K562 (cell line): ENCODE measurements at regions not wholly inside any gene's neighbourhood (a gene's known extent, or its start where the extent isn't known, plus 50 kb on each side); places are given as distances from the start of the nearest gene placed in this dataset.

ENCODE experiments used
- ATAC-seq: fragments of 200-7000 bp; cut with Tn5 transposase; 3 replicates; pipeline ENCODE4 v1.9.1; 2020; ENCODE audit warnings: moderate library complexity
- BruUV-seq: library from RNA; stranded (reverse); fragments of 400-500 nt; replicated peaks from 2 replicates; lab custom pipeline; 2021; lab: Mats Ljungman, UMichigan
- CTCF ChIA-PET: fragments of 300-600 bp; formaldehyde crosslinking; extraction: SDS; loops from one replicate; lab custom pipeline; 2021; ENCODE audit warnings: low intra/inter-chr PET ratio; lab: Yijun Ruan, JAX
- POLR2A ChIA-PET: fragments of 300-600, 350-650 bp; sonication (Branson Sonifier 250); formaldehyde crosslinking; extraction: SDS; loops from one replicate; lab custom pipeline; 2021; ENCODE audit warnings: antibody characterized with exemption, inconsistent platforms; lab: Yijun Ruan, JAX
- DNase-seq, 4 experiments: peaks; one replicate each; pipeline versions ENCODE4 v3.0.0 to v3.0.0-alpha.2; 2011 to 2018; ENCODE audit warnings: low spot score in 3 of 4, mixed read lengths in 3 of 4; ENCODE audit errors: extremely low read depth in 1 of 4
- FAIRE-seq: peaks from 2 replicates; lab custom pipeline; 2011; peaks lifted over from hg19 to GRCh38; lab: Jason Lieb, UNC
- H2AFZ ChIP-seq: 2 replicates; pipeline ENCODE4 v1.6.0; 2011; ENCODE audit warnings: low read depth, low read length, control low read depth, inconsistent platforms
- H3K27ac ChIP-seq: fragments of 200-600 bp; 3 replicates; pipeline ENCODE4 v1.8.0; 2011; ENCODE audit warnings: low read depth, mild to moderate bottlenecking, control low read depth, inconsistent platforms, low read length, moderate library complexity, mixed read lengths; ENCODE audit errors: extremely low read depth
- H3K27me3 ChIP-seq, 2 experiments: fragments of 300-600 bp in 1 of 2; 2 replicates in 1 of 2; 3 replicates in 1 of 2; pipeline versions ENCODE4 v1.6.0 to v1.8.0; 2011; ENCODE audit warnings: inconsistent platforms in 2 of 2, low read length in 2 of 2, mild to moderate bottlenecking in 1 of 2, mixed read lengths in 1 of 2, moderate library complexity in 1 of 2; ENCODE audit not compliant: control insufficient read depth in 2 of 2, insufficient read depth in 2 of 2
- H3K36me3 ChIP-seq: fragments of 300-600 bp; 3 replicates; pipeline ENCODE4 v1.8.0; 2011; ENCODE audit warnings: mild to moderate bottlenecking, low read length, inconsistent platforms; ENCODE audit not compliant: control insufficient read depth, insufficient read depth
- H3K4me1 ChIP-seq, 2 experiments: fragments of 200-600 bp in 1 of 2; replicated peaks in 1 of 2; 2 replicates in 1 of 2; 3 replicates in 1 of 2; pipeline versions ENCODE4 v1.5.1 to v1.8.0; 2011; ENCODE audit warnings: inconsistent platforms in 2 of 2, low read length in 2 of 2, mild to moderate bottlenecking in 1 of 2, mixed read lengths in 1 of 2, moderate library complexity in 1 of 2; ENCODE audit not compliant: control insufficient read depth in 2 of 2, insufficient read depth in 2 of 2
- H3K4me2 ChIP-seq: 2 replicates; pipeline ENCODE4 v1.6.1; 2011; ENCODE audit warnings: low read length, control low read depth, inconsistent platforms, mixed read lengths; ENCODE audit not compliant: insufficient read depth
- H3K4me3 ChIP-seq: fragments of 200-600 bp; sonication (generic), shearing (Covaris generic); 2 replicates; pipeline ENCODE4 v1.5.1; 2016; ENCODE audit warnings: control low read depth, inconsistent platforms
- H3K79me2 ChIP-seq: fragments of 200-600 bp; 3 replicates; pipeline ENCODE4 v1.8.0; 2011; ENCODE audit warnings: low read length, inconsistent platforms; ENCODE audit not compliant: control insufficient read depth, insufficient read depth
- H3K9ac ChIP-seq, 2 experiments: 2 replicates each; pipeline versions ENCODE4 v1.6.0 to v1.6.1; 2011; ENCODE audit warnings: low read depth in 2 of 2, low read length in 2 of 2, control low read depth in 1 of 2, inconsistent platforms in 1 of 2, mild to moderate bottlenecking in 1 of 2, mixed read lengths in 1 of 2; ENCODE audit not compliant: insufficient read depth in 1 of 2
- H3K9me1 ChIP-seq: one replicate; pipeline ENCODE4 v1.6.0; 2011; ENCODE audit warnings: inconsistent platforms, mild to moderate bottlenecking, low read length, moderate library complexity; ENCODE audit not compliant: control insufficient read depth, insufficient read depth
- H3K9me3 ChIP-seq: replicated peaks from 2 replicates; pipeline ENCODE4 v1.5.1; 2011; ENCODE audit warnings: low read depth, low read length, inconsistent platforms; ENCODE audit not compliant: control insufficient read depth, insufficient read depth
- H4K20me1 ChIP-seq: replicated peaks from 2 replicates; pipeline ENCODE4 v1.6.1; 2011; ENCODE audit warnings: low read length, inconsistent platforms, mixed read lengths; ENCODE audit not compliant: control insufficient read depth, insufficient read depth
- BRF1 ChIP-seq: IDR thresholded peaks from 3 replicates; pipeline ENCODE4 v1.6.1; 2011; ENCODE audit warnings: borderline replicate concordance, mild to moderate bottlenecking; ENCODE audit not compliant: insufficient read length; ENCODE audit errors: extremely low read depth
- CREB3L1 ChIP-seq: fragments of 450-650 bp; IDR thresholded peaks from 2 replicates; pipeline ENCODE4 v1.6.1; 2014; ENCODE audit warnings: low read depth, mild to moderate bottlenecking, moderate library complexity, borderline replicate concordance
- CSDE1 ChIP-seq, 2 experiments: fragments of 450-650 bp; IDR thresholded peaks; 2 replicates each; pipeline ENCODE4 v1.6.1; 2016; ENCODE audit warnings: mild to moderate bottlenecking in 1 of 2
- FOXP1 ChIP-seq: sonication (generic); formaldehyde crosslinking; IDR thresholded peaks from 2 replicates; pipeline ENCODE4 v1.8.0; 2022; ENCODE audit warnings: mild to moderate bottlenecking, missing genetic modification reagents
- GATAD2B ChIP-seq: fragments of 450-650 bp; IDR thresholded peaks from 2 replicates; pipeline ENCODE4 v1.6.1; 2017; ENCODE audit warnings: mild to moderate bottlenecking, borderline replicate concordance
- PTRF ChIP-seq: fragments of 450-650 bp; IDR thresholded peaks from 2 replicates; pipeline ENCODE4 v1.6.1; 2016; ENCODE audit warnings: mild to moderate bottlenecking, missing genetic modification characterization, missing compliant biosample characterization
- ZBTB49 ChIP-seq: sonication (generic); formaldehyde crosslinking; IDR thresholded peaks from 2 replicates; pipeline ENCODE4 v1.8.0; 2022; ENCODE audit warnings: missing genetic modification reagents, mild to moderate bottlenecking, borderline replicate concordance
- ZBTB9 ChIP-seq: fragments of 450-650 bp; formaldehyde crosslinking; IDR thresholded peaks from 2 replicates; pipeline ENCODE4 v1.4.0; 2020; ENCODE audit warnings: mild to moderate bottlenecking, moderate library complexity
- WGBS: fragments of 100-300 bp; shearing (Covaris generic); methylation state at CpG from one replicate; pipeline ENCODE4 v1.1.6; 2016; ENCODE audit warnings: low coverage, mixed read lengths; ENCODE audit not compliant: insufficient coverage; ENCODE audit errors: missing lambda C conversion rate; 5-methylcytosine and 5-hydroxymethylcytosine counted together
- in situ Hi-C: fragments of 300-500 bp; cut with MboI; formaldehyde crosslinking; loops from 4 replicates; pipeline ENCODE4 v1.15.0; 2018; ENCODE audit warnings: inconsistent platforms, mixed read lengths
- intact Hi-C: fragments of 100-400 bp; cut with micrococcal nuclease; formaldehyde crosslinking; loops from 2 replicates; pipeline ENCODE4 v1.14.2; 2022

GRCh38 chr9:106526716-106527204, 336.2 kb upstream of the ZNF462 start:
- H3K27me3 ChIP-seq: no peaks in the 10 kb centered on the region
- H4K20me1 ChIP-seq: no peaks in the 10 kb centered on the region
- H3K9me3 ChIP-seq: no peaks in the 10 kb centered on the region
- POLR2A ChIA-PET: no interaction called here
- TF ChIP-seq ZBTB9 (CRISPR knock-in tag) (no peak), CREB3L1 (no peak), GATAD2B (no peak), PTRF (tag) (no peak), FOXP1 (CRISPR knock-in tag) (no peak), ZBTB49 (no peak), CSDE1 (IDR thresholded peaks at IDR 0.05) (no peak), BRF1 (no peak)
- TF ChIP-seq, all 486 proteins: peak for 0
- no peaks in the 10 kb centered on the region for H3K4me1 ChIP-seq
- WGBS: 0% methylated on average over 2 of the region's 2 CpGs
- CTCF ChIA-PET: interaction anchor here (0.7 kb wide), 1 partner anchor 392 kb away, joined by 3 read pairs; no protein-coding TSS in a partner anchor
- no peak for DNase-seq
- H3K9ac ChIP-seq: no peak overlapping the region
- H3K27ac ChIP-seq: no peak overlapping the region
- FAIRE-seq: no peak
- no peak for ATAC-seq
- H3K79me2 ChIP-seq: no peaks in the 10 kb centered on the region
- H2AFZ ChIP-seq: no peak overlapping the region
- H3K4me3 ChIP-seq: no peak overlapping the region
- no peaks in the 10 kb centered on the region for H3K36me3 ChIP-seq
- BruUV-seq: no TSS peak
- intact Hi-C loops: no loop called here
- H3K9me1 ChIP-seq: no peaks in the 10 kb centered on the region
- H3K4me2 ChIP-seq: no peak overlapping the region
- in situ Hi-C loops: no loop called here
